GM12875 (cell line): ENCODE measurements at regions not wholly inside any gene's neighbourhood (a gene's known extent, or its start where the extent isn't known, plus 50 kb on each side); places are given as distances from the start of the nearest gene placed in this dataset.
A peak's percentile ranks its signal among the peaks of the same experiment; 100 is the strongest.
"Not testable (repeated sequence)": the region's sequence is repeated elsewhere in the genome, so short reads cannot be mapped to it uniquely, and the experiment has no call there.

ENCODE experiments used
- H3K4me3 ChIP-seq: one replicate; pipeline ENCODE4 v1.5.1; 2011; ENCODE audit warnings: low read depth, low read length, control low read depth
- CTCF ChIP-seq: IDR thresholded peaks from 2 replicates; pipeline ENCODE4 v1.5.1; 2011; ENCODE audit warnings: low read depth, mild to moderate bottlenecking, control low read depth, inconsistent platforms, low read length, moderate library complexity, borderline replicate concordance; ENCODE audit not compliant: insufficient read depth

GRCh38 chr5:99045871-99046270, 117.1 kb upstream of the CHD1 start:
- no peak for TF ChIP-seq CTCF
- H3K4me3 ChIP-seq = no peak overlapping the region

- H3K4me3 ChIP-seq = not testable (repeated sequence)
Measured at GRCh38 chr5:99043257-99043656, 114.5 kb upstream of the CHD1 start.

GRCh38 chr5:99037668-99038067, 108.9 kb upstream of the CHD1 start:
- no peak for TF ChIP-seq CTCF
- no peak overlapping the region for H3K4me3 ChIP-seq

- H3K4me3 ChIP-seq = no peak overlapping the region
- TF ChIP-seq CTCF = no peak
Measured at GRCh38 chr5:99035942-99036341, 107.1 kb upstream of the CHD1 start.

- no peak for TF ChIP-seq CTCF
- no peak overlapping the region for H3K4me3 ChIP-seq
Measured at GRCh38 chr5:99034336-99034735, 105.5 kb upstream of the CHD1 start.

GRCh38 chr5:99033014-99033900, 104.5 kb upstream of the CHD1 start:
- peak overlapping the region; percentile 1 for H3K4me3 ChIP-seq
- TF ChIP-seq CTCF = no peak

GRCh38 chr5:99032234-99033013, 103.6 kb upstream of the CHD1 start:
- no peak overlapping the region for H3K4me3 ChIP-seq
- peak; percentile 52 for TF ChIP-seq CTCF
